ENCODE measurements at regions not wholly inside any gene's neighbourhood (a gene's known extent, or its start where the extent isn't known, plus 50 kb on each side); places are given as distances from the start of the nearest gene placed in this dataset.

- no peak overlapping the region for H3K27ac ChIP-seq (replicated peaks)
- TF ChIP-seq POLR2AphosphoS5 (IDR thresholded peaks at IDR 0.05; ENCODE audit: low read depth) = no peak
- TF ChIP-seq CTCF (IDR thresholded peaks at IDR 0.05; ENCODE audit: insufficient read depth, low read length) = no peak
- no peak for TF ChIP-seq GABPA (IDR thresholded peaks at IDR 0.05; ENCODE audit: low read depth)
- TF ChIP-seq SPI1 (IDR thresholded peaks at IDR 0.05; ENCODE audit: borderline replicate concordance, low read depth) = no peak
Observed at GRCh38 chr11:29268733-29269132, 748.1 kb downstream of the KCNA4 start.

GRCh38 chr11:29265792-29266191 lies 751.0 kb downstream of the KCNA4 start:
- Histone ChIP-seq H3K27ac (replicated peaks) (no peak overlapping the region), H3K27me3 (ENCODE audit: insufficient read depth, poor library complexity, severe bottlenecking) (no peaks in the 10 kb centered on the region), H3K4me3 (replicated peaks; ENCODE audit: insufficient read depth, low read length) (no peak overlapping the region)
- TF ChIP-seq REST (IDR thresholded peaks at IDR 0.05; ENCODE audit: insufficient replicate concordance, low read depth) (no peak), POLR2AphosphoS5 (IDR thresholded peaks at IDR 0.05; ENCODE audit: low read depth) (no peak), SPI1 (IDR thresholded peaks at IDR 0.05; ENCODE audit: borderline replicate concordance, low read depth) (no peak), CTCF (IDR thresholded peaks at IDR 0.05; ENCODE audit: insufficient read depth, low read length) (no peak), GABPA (IDR thresholded peaks at IDR 0.05; ENCODE audit: low read depth) (no peak)
- DNase-seq (ENCODE audit: low read depth in 1 of 2, low spot score in 1 of 2) = no peak

More at GRCh38 chr11:29268733-29269132, 748.1 kb downstream of the KCNA4 start:
- no peaks in the 10 kb centered on the region for H3K27me3 ChIP-seq (ENCODE audit: insufficient read depth, poor library complexity, severe bottlenecking)
- DNase-seq (ENCODE audit: low read depth in 1 of 2, low spot score in 1 of 2) = no peak
- H3K4me3 ChIP-seq (replicated peaks; ENCODE audit: insufficient read depth, low read length) = no peak overlapping the region

GRCh38 chr11:29265381-29265780 lies 751.4 kb downstream of the KCNA4 start:
- no peak for DNase-seq (ENCODE audit: low read depth in 1 of 2, low spot score in 1 of 2)
- TF ChIP-seq GABPA (IDR thresholded peaks at IDR 0.05; ENCODE audit: low read depth) (no peak), POLR2AphosphoS5 (IDR thresholded peaks at IDR 0.05; ENCODE audit: low read depth) (no peak), SPI1 (IDR thresholded peaks at IDR 0.05; ENCODE audit: borderline replicate concordance, low read depth) (no peak), CTCF (IDR thresholded peaks at IDR 0.05; ENCODE audit: insufficient read depth, low read length) (no peak), REST (IDR thresholded peaks at IDR 0.05; ENCODE audit: insufficient replicate concordance, low read depth) (no peak)
- no peak overlapping the region for H3K27ac ChIP-seq (replicated peaks)

More at GRCh38 chr11:29265381-29265780, 751.4 kb downstream of the KCNA4 start:
- Histone ChIP-seq H3K4me3 (replicated peaks; ENCODE audit: insufficient read depth, low read length) (no peak overlapping the region), H3K27me3 (ENCODE audit: insufficient read depth, poor library complexity, severe bottlenecking) (no peaks in the 10 kb centered on the region)

All from HL-60 (cell line).